Activated CD4-positive, alpha-beta T cell treated with anti-CD3 and anti-CD28 coated beads, Interleukin-2, Interleukin-4, amounts not matched to agents 100 ng/mL and 50 ng/mL, durations not matched to agents 16 hours and 8 hours (primary cell): ENCODE measurements at regions not wholly inside any gene's neighbourhood (a gene's known extent, or its start where the extent isn't known, plus 50 kb on each side); places are given as distances from the start of the nearest gene placed in this dataset.

ENCODE experiments used
- DNase-seq: peaks from one replicate; pipeline ENCODE4 v3.0.0-alpha.2; 2020; ENCODE audit warnings: low spot score

GRCh38 chr21:22573834-22574233 lies 1575.6 kb downstream of the NCAM2 start:
- DNase-seq = no peak

GRCh38 chr21:22575165-22575584 lies 1577.0 kb downstream of the NCAM2 start:
- peak; percentile 1 for DNase-seq

DNA sequence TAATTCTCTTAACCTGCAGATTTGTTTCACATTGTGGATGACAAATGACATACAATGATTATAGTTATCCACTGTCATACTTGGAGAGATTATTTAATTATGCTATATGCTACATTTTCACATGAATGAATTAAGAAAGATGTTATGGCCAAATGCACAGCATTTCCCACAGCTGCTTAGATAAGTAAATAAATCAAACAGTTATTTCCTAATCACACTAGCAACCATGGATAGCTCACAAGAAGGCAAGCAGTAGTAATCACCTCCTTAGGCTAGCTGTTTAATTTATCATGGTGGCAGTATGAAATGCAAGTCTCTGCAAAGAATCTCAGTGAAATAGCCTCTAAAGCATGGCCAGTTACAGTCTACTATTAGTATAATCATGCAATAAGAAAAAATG lies 1581.5 kb downstream of the NCAM2 start:
- no peak for DNase-seq

DNA sequence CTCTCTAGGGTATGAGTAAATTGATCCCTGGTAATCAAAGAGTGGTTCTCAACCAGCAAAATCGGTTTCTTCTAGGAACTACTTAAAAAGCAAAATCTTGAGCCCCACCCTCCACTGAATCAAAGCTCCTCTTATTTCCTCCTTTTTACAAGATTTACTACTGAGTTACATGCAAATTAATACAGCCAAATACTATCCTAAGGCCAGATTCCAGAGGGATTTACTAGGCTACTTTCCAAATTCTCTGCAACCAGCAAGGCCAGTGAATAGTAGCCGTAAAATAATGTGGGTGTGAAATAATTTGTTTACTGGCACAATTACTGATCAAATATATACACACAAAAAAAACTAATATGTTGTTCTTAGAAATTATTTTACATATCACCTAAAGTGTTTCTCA lies 1583.8 kb downstream of the NCAM2 start:
- no peak for DNase-seq

DNA sequence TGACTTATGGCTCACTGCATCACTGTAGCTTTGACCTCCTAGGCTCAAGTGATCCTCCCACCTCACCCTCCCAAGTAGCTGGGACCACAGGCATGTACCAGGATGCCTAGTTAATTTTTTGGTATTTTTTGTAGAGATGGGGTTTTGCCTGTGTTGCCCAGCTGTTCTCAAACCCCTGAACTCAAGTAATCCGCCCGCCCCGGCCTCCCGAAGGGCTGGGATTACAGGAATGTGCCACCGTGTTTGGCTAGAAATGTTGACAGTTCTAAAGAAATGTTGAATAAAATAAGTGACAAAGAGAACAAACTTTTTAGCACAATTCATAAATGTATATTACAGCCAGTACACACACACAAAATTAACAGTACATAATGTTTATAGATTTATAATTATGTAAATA lies 1586.1 kb downstream of the NCAM2 start:
- DNase-seq = no peak

DNA sequence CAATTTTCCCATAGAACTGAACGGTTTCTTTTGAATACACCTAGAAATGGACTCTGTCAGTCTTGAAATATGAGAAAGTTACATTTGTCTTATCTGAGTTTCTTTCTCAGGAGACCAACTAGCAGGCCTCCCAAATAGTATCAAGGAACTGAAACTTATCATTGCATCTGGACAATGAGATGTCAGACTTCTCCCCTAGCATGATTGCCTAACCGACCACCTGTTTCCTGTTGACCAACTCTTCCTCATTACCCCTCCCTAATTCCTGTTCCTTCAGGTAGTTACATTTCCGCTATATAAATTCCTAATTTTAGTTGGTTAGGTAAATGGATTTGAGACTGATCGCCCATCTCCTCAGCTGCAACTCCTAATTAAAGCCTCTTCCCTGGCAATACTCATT lies 1587.3 kb downstream of the NCAM2 start:
- no peak for DNase-seq

DNA sequence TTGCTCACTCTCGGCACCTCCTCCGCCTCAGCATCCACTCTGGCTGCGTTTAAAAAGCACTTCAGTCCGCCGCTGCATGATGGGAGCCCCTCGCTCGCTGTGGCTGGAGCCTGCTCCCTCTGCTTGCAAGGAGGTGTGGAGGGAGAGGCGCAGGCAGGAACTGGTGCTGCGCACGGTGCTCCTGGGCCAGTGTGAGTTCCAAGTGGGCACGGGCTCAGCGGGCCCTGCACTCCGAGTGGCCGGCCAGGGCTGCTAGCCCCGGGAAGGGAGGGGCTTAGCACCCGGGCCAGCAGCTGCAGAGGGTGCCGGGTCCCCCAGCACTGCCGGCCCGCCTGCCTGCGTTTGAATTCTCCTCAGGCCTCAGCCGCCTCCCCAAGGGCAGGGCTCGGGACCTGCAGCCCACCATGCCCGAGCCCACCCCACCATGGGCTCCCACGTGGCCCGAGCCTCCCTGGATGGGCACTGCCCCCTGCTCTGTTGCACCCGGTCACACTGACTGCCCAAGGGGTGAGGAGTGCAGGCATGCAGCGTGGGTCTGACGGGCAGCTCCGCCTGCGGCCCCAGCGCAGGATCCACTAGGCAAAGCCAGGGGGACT lies 1599.5 kb downstream of the NCAM2 start:
- DNase-seq = no peak

- no peak for DNase-seq
Measured at GRCh38 chr21:22609802-22610201, 1611.6 kb downstream of the NCAM2 start.

- DNase-seq = no peak
Measured at GRCh38 chr21:22627911-22628310, 1629.7 kb downstream of the NCAM2 start.

- DNase-seq = no peak
Measured at GRCh38 chr21:22630953-22631465, 1632.8 kb downstream of the NCAM2 start.

DNA sequence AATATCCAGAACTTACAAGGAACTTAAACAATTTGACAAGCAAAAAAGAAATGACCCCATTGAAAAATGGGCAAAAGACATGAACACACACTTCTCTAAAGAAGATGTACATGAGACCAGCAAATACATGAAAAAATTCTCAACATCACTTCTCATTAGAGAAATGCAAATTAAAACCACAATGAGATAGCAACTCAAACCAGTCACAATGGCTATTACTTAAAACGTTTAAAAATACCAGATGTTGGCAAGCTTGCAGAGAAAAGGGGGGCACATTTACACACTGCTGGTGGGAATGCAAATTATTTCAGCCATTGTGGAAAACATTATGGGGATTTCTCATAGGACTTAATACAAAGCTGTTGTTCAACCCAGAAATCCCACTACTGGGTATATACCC lies 1634.0 kb downstream of the NCAM2 start:
- no peak for DNase-seq

DNA sequence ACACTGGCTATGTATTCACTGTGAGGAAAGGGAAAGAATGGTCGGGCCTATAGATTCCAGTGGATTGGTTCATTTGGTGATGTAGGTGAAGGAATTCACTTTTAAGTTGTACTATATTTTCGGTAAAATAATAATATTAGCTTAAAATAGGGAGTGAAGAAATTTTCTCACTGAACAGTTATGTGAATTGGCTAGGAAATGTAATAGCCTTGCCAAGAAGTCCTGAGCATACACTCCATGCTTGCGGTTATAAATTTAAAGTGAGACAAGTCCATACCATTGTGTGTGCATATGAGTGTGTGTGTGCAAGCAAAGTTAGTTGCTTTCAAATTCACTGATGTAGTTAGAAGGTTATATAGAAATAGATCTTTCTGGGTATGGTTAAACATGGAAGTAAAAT lies 1651.0 kb downstream of the NCAM2 start:
- DNase-seq = no peak

- no peak for DNase-seq
Measured at GRCh38 chr21:22650226-22650625, 1652.0 kb downstream of the NCAM2 start.

GRCh38 chr21:22657781-22658180 lies 1659.6 kb downstream of the NCAM2 start:
- no peak for DNase-seq

DNA sequence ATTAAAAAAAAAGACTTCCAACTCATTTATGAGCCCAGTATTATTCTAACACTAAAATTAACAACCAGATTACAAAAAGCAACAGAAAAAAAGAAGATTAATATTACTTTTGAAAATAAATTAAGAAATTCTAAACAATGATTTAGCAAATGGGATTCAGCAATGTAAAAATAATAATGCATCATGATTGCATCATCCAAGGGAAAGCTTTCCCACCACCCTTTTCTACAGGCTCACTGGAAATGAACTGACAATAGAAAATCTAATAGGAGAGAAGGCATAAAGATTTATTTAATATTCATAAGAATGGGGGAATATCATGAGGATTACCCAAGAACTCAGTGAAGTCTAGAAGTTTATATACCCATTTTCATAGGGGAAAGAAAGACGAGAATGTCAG lies 1671.9 kb downstream of the NCAM2 start:
- no peak for DNase-seq

- no peak for DNase-seq
Measured at GRCh38 chr21:22679207-22679606, 1681.0 kb downstream of the NCAM2 start.

DNA sequence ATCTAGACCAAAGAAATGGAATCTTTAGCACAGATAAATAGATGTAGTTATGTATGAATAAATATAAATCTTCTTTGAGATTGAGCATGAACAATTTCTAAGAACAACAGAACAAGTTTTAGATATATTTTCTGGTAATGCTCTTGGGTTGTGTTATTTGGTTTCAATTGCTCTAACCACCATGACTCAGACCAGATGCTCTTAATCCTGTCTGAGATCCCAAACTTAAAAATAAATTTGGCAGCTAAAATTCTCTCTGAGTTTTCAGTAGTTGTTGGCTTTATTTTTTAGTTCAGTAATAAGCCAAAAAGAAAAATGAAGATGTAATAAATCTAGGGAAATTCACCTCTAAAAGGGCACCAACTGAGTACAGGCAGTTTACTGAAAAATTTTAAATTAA lies 1693.4 kb downstream of the NCAM2 start:
- DNase-seq = no peak

DNA sequence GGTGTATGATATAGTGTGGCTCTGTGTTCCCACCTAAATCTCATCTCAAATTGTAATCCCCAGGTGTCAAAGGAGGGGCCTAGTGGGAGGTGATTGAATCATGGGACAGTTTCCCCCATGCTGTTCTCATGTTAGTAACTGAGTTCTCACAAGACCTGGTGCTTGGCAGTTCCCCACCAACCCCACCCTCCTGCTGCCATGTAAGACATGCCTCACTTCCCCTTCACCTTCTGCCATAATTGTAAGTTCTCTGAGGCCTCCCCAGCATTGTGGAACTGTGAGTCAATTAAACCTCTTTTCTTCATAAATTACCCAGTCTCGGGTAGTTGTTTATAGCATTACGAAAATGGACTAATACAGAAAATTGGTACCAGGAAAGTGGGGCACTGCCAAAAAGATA lies 1705.3 kb downstream of the NCAM2 start:
- DNase-seq = no peak

DNA sequence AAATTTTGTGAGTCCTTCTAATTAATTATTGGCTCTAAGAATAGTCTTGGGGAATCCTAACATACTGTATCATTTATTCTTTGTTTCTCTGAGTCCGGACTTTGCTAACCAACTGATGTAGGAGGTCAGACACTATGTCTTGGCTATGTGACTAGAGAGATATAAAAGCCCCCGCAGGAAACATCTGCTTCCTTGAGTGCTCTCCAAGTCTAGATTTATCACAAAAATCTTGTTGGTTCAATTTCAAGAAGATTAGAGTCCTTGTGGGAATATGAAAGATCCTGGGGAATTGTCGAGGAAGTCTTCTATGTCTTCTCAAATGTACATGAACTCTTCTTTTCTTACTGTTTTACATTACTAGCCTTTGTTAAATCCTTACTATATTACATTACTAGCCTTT lies 1712.5 kb downstream of the NCAM2 start:
- no peak for DNase-seq

GRCh38 chr21:22711636-22712035 lies 1713.4 kb downstream of the NCAM2 start:
- no peak for DNase-seq

DNA sequence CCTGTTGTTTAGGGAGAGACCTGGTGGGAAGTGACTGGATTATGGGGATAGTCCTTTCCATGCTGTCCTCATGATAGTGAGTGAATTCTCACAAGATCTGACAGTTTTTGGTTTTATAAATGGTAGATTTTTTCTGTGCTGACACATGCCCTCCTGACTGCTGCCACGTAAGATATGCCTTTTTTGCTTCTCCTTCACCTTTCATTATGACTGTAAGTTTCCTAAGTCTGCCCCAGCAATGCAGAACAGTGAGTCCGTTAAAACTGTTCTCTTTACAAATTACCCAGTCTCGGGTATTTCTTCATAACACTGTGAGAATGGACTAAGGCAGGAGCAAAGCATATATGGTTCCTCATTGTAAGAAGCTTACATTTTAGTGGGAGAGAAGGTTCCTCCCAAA lies 1727.2 kb downstream of the NCAM2 start:
- peak; percentile 22 for DNase-seq

- no peak for DNase-seq
Measured at GRCh38 chr21:22728091-22728490, 1729.9 kb downstream of the NCAM2 start.

GRCh38 chr21:22743085-22743484 lies 1744.9 kb downstream of the NCAM2 start:
- DNase-seq = no peak

DNA sequence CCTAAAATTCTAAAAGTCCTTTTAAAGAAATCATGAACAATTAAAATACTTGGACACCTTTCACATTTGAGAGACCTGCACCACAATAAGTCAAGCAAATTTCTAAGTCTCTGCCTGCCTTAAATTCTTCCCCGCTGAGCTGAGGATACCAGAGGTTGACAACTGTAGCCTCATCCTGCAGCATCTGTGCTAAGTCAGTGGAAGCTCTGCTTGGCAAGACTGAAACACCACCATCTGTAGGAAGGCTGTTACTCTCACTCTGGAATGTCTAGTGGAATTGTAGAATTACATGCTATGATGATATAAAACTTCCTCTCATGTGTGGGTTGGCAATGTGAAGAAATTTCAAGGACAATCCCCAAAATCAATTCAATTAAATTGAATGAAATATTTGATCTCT lies 1756.5 kb downstream of the NCAM2 start:
- no peak for DNase-seq

DNA sequence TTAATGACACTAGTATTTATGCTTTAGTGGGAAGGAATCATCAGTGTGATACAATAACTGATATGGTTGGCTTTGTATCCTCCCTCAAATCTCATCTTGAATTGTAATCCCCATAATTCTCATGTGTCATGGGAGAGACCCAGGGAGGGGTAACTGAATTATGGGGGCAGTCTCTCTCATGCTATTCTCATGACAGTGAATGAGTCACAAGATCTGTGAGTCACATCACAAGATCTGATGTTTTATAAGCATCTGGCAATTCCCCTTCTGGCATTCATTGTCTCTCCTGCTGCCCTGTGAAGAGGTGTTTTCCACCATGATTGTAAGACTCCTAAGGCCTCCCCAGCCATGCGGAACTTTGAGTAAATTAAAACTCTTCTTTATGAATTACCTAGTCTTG lies 1760.3 kb downstream of the NCAM2 start:
- DNase-seq = no peak
